ENCODE measurements at regions not wholly inside any gene's neighbourhood (a gene's known extent, or its start where the extent isn't known, plus 50 kb on each side); places are given as distances from the start of the nearest gene placed in this dataset.

DNA sequence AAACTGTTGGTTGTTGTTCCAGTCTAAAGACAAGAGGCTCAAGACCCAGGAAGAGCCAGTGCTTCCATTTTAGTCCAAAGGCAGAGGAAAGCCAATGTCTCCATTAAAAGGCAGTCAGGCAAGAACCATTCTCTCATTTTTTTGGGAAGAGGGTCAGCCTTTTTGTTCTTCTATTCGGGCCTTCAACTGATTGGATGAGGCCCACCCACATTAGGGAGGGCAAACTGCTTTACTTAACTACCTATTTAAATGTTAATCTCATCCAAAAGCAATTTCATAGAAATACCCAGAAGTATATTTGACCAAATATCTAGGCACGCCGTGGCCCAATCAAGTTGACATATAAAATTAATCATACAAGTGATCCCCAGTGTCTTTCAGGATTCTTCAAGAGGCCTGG, 104.4 kb upstream of the SYT6 start:
- Histone ChIP-seq H3K14ac (ENCODE audit: low read length) (no peak overlapping the region), H3K4me3 (ENCODE audit: low read depth, low read length) (no peak overlapping the region), H3K9me3 (ENCODE audit: insufficient read depth, low read depth, low read length) (no peaks in the 10 kb centered on the region), H3K4ac (ENCODE audit: low read depth, low read length) (no peak overlapping the region), H3K79me1 (ENCODE audit: low read length) (no peaks in the 10 kb centered on the region), H2AK5ac (ENCODE audit: low read length) (no peak overlapping the region), H3K4me2 (ENCODE audit: low read length) (no peak overlapping the region), H2BK12ac (ENCODE audit: low read length) (no peak overlapping the region), H3K27me3 (ENCODE audit: insufficient read depth, low read length) (no peaks in the 10 kb centered on the region), H4K91ac (ENCODE audit: low read depth, low read length) (no peak overlapping the region), H3K79me2 (ENCODE audit: control insufficient read depth, insufficient read depth, low read length, poor library complexity) (no peaks in the 10 kb centered on the region), H3K27ac (ENCODE audit: low read depth, low read length) (no peak overlapping the region), H3K4me1 (ENCODE audit: control insufficient read depth in 1 of 2, insufficient read depth in 2 of 2, low read length in 2 of 2) (no peaks in the 10 kb centered on the region), H3K18ac (ENCODE audit: low read length) (no peak overlapping the region), H3K36me3 (ENCODE audit: control insufficient read depth in 1 of 2, insufficient read depth in 2 of 2, low read length in 2 of 2) (no peaks in the 10 kb centered on the region), H3K9ac (ENCODE audit: low read length) (no peak overlapping the region), H2BK5ac (ENCODE audit: low read depth, low read length, poor library complexity) (no peak overlapping the region), H2BK120ac (ENCODE audit: insufficient read depth, low read length, poor library complexity) (no peak overlapping the region), H3K23ac (ENCODE audit: low read length) (no peak overlapping the region), H4K12ac (ENCODE audit: low read depth, low read length) (no peak overlapping the region), H4K8ac (ENCODE audit: low read depth, low read length) (no peak overlapping the region), H2AFZ (ENCODE audit: insufficient read depth, low read length, poor library complexity) (no peak overlapping the region)
- WGBS (ENCODE audit: extremely low coverage, insufficient coverage, insufficient read length), result no CpG with 5 or more reads among the region's 3 CpGs
- DNase-seq, result no peak

DNA sequence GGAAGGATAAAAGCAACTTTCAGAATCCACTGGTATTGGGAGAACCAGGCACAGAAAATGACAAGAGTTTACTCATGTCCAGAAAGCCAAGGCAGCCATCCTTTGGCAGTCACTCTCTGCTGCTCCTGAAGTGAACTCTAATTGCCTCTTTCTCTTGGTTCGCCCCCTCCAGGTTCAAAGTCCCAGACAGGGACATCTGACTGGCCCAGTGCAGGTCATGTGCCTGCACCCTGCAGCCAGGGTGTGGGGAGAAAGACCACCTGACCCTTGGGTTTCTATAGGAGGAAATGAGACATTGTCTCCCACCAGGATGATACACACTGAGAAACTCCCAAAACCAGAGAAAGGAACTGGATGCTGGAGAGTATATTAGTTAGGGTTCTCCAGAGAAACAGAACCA, 103.9 kb upstream of the SYT6 start:
- DNase-seq, result no peak
- H2BK120ac ChIP-seq (ENCODE audit: insufficient read depth, low read length, poor library complexity), result no peak overlapping the region
- no peak overlapping the region for H4K91ac ChIP-seq (ENCODE audit: low read depth, low read length)
- no peak overlapping the region for H4K8ac ChIP-seq (ENCODE audit: low read depth, low read length)
- no peak overlapping the region for H4K12ac ChIP-seq (ENCODE audit: low read depth, low read length)
- no peak overlapping the region for H3K27ac ChIP-seq (ENCODE audit: low read depth, low read length)
- no peak overlapping the region for H3K18ac ChIP-seq (ENCODE audit: low read length)
- no peaks in the 10 kb centered on the region for H3K79me1 ChIP-seq (ENCODE audit: low read length)
- H3K9ac ChIP-seq (ENCODE audit: low read length), result no peak overlapping the region
- no peak overlapping the region for H2BK12ac ChIP-seq (ENCODE audit: low read length)
- no peak overlapping the region for H2AK5ac ChIP-seq (ENCODE audit: low read length)
- H3K9me3 ChIP-seq (ENCODE audit: insufficient read depth, low read depth, low read length), result no peaks in the 10 kb centered on the region
- no peaks in the 10 kb centered on the region for H3K36me3 ChIP-seq (ENCODE audit: control insufficient read depth in 1 of 2, insufficient read depth in 2 of 2, low read length in 2 of 2)
- no CpG with 5 or more reads among the region's 1 CpG for WGBS (ENCODE audit: extremely low coverage, insufficient coverage, insufficient read length)
- H3K14ac ChIP-seq (ENCODE audit: low read length), result no peak overlapping the region
- no peaks in the 10 kb centered on the region for H3K79me2 ChIP-seq (ENCODE audit: control insufficient read depth, insufficient read depth, low read length, poor library complexity)
- no peaks in the 10 kb centered on the region for H3K4me1 ChIP-seq (ENCODE audit: control insufficient read depth in 1 of 2, insufficient read depth in 2 of 2, low read length in 2 of 2)
- no peak overlapping the region for H2BK5ac ChIP-seq (ENCODE audit: low read depth, low read length, poor library complexity)
- no peaks in the 10 kb centered on the region for H3K27me3 ChIP-seq (ENCODE audit: insufficient read depth, low read length)
- no peak overlapping the region for H3K4ac ChIP-seq (ENCODE audit: low read depth, low read length)
- H3K4me3 ChIP-seq (ENCODE audit: low read depth, low read length), result no peak overlapping the region
- no peak overlapping the region for H3K4me2 ChIP-seq (ENCODE audit: low read length)
- no peak overlapping the region for H3K23ac ChIP-seq (ENCODE audit: low read length)
- no peak overlapping the region for H2AFZ ChIP-seq (ENCODE audit: insufficient read depth, low read length, poor library complexity)

DNA sequence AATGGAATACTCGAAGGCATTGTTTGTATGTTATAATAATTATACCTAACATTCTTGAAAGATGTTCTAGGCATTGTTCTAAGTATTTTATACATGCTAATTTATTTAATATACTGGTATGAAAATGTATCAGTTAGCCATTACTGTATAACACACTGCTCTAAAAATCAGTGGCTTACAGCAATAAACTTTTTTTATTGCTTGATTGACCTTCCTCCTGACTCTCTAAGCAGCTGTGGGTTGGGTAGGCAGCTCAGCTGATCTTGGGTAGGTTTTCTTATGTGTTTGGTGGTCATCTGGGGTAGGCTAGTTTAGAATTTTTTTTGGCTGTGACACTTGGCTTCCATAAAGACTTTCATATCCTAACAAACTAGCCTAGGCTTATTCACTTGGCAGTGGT, 100.2 kb upstream of the SYT6 start:
- H3K36me3 ChIP-seq (ENCODE audit: control insufficient read depth in 1 of 2, insufficient read depth in 2 of 2, low read length in 2 of 2), result no peaks in the 10 kb centered on the region
- no peak overlapping the region for H4K12ac ChIP-seq (ENCODE audit: low read depth, low read length)
- H3K4me3 ChIP-seq (ENCODE audit: low read depth, low read length), result no peak overlapping the region
- H2AFZ ChIP-seq (ENCODE audit: insufficient read depth, low read length, poor library complexity), result no peak overlapping the region
- no peak overlapping the region for H2AK5ac ChIP-seq (ENCODE audit: low read length)
- no peak overlapping the region for H3K27ac ChIP-seq (ENCODE audit: low read depth, low read length)
- H3K4me2 ChIP-seq (ENCODE audit: low read length), result no peak overlapping the region
- H3K4me1 ChIP-seq (ENCODE audit: control insufficient read depth in 1 of 2, insufficient read depth in 2 of 2, low read length in 2 of 2), result no peaks in the 10 kb centered on the region
- H3K18ac ChIP-seq (ENCODE audit: low read length), result no peak overlapping the region
- H4K91ac ChIP-seq (ENCODE audit: low read depth, low read length), result no peak overlapping the region
- H3K9ac ChIP-seq (ENCODE audit: low read length), result no peak overlapping the region
- no peak overlapping the region for H2BK120ac ChIP-seq (ENCODE audit: insufficient read depth, low read length, poor library complexity)
- H3K23ac ChIP-seq (ENCODE audit: low read length), result no peak overlapping the region
- no peak for DNase-seq
- WGBS (ENCODE audit: extremely low coverage, insufficient coverage, insufficient read length), result no CpG with 5 or more reads among the region's 1 CpG
- H2BK5ac ChIP-seq (ENCODE audit: low read depth, low read length, poor library complexity), result no peak overlapping the region
- H3K79me1 ChIP-seq (ENCODE audit: low read length), result no peaks in the 10 kb centered on the region
- no peaks in the 10 kb centered on the region for H3K9me3 ChIP-seq (ENCODE audit: insufficient read depth, low read depth, low read length)
- no peaks in the 10 kb centered on the region for H3K79me2 ChIP-seq (ENCODE audit: control insufficient read depth, insufficient read depth, low read length, poor library complexity)
- no peak overlapping the region for H2BK12ac ChIP-seq (ENCODE audit: low read length)
- no peak overlapping the region for H3K14ac ChIP-seq (ENCODE audit: low read length)
- H3K4ac ChIP-seq (ENCODE audit: low read depth, low read length), result no peak overlapping the region
- no peaks in the 10 kb centered on the region for H3K27me3 ChIP-seq (ENCODE audit: insufficient read depth, low read length)
- no peak overlapping the region for H4K8ac ChIP-seq (ENCODE audit: low read depth, low read length)

DNA sequence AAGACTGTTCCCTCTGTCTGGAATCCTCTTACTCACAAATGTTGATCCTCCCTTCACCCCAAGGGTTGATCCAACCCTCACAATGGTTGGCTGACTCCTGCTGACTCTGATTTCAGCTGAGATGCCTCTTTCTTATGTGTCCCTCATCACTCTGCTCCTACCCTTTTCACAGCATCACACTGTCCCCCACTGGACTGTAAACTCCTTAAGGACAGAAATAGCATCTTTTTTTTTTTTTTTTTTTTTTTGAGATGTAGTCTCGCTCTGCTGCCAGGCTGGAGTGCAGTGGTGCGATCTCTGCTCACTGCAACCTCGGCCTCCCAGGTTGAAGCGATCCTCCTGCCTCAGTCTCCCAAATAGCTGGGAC, 97.9 kb upstream of the SYT6 start:
- Histone ChIP-seq H2BK120ac (ENCODE audit: insufficient read depth, low read length, poor library complexity) (no peak overlapping the region), H2AK5ac (ENCODE audit: low read length) (no peak overlapping the region), H3K27me3 (ENCODE audit: insufficient read depth, low read length) (no peaks in the 10 kb centered on the region), H2BK12ac (ENCODE audit: low read length) (no peak overlapping the region), H3K14ac (ENCODE audit: low read length) (no peak overlapping the region), H3K79me2 (ENCODE audit: control insufficient read depth, insufficient read depth, low read length, poor library complexity) (no peaks in the 10 kb centered on the region), H3K36me3 (ENCODE audit: control insufficient read depth in 1 of 2, insufficient read depth in 2 of 2, low read length in 2 of 2) (no peaks in the 10 kb centered on the region), H3K4ac (ENCODE audit: low read depth, low read length) (no peak overlapping the region), H4K12ac (ENCODE audit: low read depth, low read length) (no peak overlapping the region), H3K79me1 (ENCODE audit: low read length) (no peaks in the 10 kb centered on the region), H4K91ac (ENCODE audit: low read depth, low read length) (no peak overlapping the region), H3K4me3 (ENCODE audit: low read depth, low read length) (no peak overlapping the region), H3K9ac (ENCODE audit: low read length) (no peak overlapping the region), H3K9me3 (ENCODE audit: insufficient read depth, low read depth, low read length) (no peaks in the 10 kb centered on the region), H2AFZ (ENCODE audit: insufficient read depth, low read length, poor library complexity) (no peak overlapping the region), H4K8ac (ENCODE audit: low read depth, low read length) (no peak overlapping the region), H3K4me2 (ENCODE audit: low read length) (no peak overlapping the region), H3K4me1 (ENCODE audit: control insufficient read depth in 1 of 2, insufficient read depth in 2 of 2, low read length in 2 of 2) (no peaks in the 10 kb centered on the region), H2BK5ac (ENCODE audit: low read depth, low read length, poor library complexity) (no peak overlapping the region), H3K23ac (ENCODE audit: low read length) (no peak overlapping the region), H3K18ac (ENCODE audit: low read length) (no peak overlapping the region), H3K27ac (ENCODE audit: low read depth, low read length) (no peak overlapping the region)
- DNase-seq, result no peak
- no CpG with 5 or more reads among the region's 4 CpGs for WGBS (ENCODE audit: extremely low coverage, insufficient coverage, insufficient read length)

Data from trophoblast cell (in vitro differentiated cells and primary cell).